Loucy (cell line): ENCODE measurements at regions not wholly inside any gene's neighbourhood (a gene's known extent, or its start where the extent isn't known, plus 50 kb on each side); places are given as distances from the start of the nearest gene placed in this dataset.

Experiments
- EZH2phosphoT487 ChIP-seq: fragments of 200-600 bp; IDR thresholded peaks from 2 replicates; pipeline ENCODE4 v1.6.1; 2018; ENCODE audit warnings: antibody characterized with exemption, mild to moderate bottlenecking, moderate library complexity, borderline replicate concordance
- TF ChIP-seq, protein P1 (sequence below): fragments of 200-600 bp; sonication (generic); conservative IDR thresholded peaks from 2 replicates; pipeline ENCODE4 v1.5.1; 2014; ENCODE audit warnings: mild to moderate bottlenecking, antibody characterized with exemption, low read length

DNA sequence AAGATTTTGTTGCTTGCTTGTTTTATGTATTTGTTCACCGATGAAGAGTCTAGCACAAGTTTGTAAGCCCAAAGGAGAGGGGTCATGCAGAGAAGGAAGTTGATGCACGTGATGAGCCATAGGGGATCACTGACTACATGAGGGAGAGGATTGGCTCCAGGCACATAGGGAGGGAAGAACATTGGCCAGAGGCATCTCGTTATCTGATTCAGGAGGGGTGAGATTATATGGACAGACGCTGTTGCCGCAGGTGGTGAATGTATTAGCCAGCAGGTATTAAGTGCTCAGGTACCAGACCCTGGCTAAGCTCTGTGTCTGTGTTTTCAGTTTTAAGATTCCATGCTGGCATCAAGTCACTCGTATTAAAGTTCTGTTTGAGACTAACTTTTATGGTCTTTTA, 91.8 kb upstream of the CHST9 start:
- TF ChIP-seq, protein P1, sequence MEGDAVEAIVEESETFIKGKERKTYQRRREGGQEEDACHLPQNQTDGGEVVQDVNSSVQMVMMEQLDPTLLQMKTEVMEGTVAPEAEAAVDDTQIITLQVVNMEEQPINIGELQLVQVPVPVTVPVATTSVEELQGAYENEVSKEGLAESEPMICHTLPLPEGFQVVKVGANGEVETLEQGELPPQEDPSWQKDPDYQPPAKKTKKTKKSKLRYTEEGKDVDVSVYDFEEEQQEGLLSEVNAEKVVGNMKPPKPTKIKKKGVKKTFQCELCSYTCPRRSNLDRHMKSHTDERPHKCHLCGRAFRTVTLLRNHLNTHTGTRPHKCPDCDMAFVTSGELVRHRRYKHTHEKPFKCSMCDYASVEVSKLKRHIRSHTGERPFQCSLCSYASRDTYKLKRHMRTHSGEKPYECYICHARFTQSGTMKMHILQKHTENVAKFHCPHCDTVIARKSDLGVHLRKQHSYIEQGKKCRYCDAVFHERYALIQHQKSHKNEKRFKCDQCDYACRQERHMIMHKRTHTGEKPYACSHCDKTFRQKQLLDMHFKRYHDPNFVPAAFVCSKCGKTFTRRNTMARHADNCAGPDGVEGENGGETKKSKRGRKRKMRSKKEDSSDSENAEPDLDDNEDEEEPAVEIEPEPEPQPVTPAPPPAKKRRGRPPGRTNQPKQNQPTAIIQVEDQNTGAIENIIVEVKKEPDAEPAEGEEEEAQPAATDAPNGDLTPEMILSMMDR, result no peak
- no peak for TF ChIP-seq EZH2phosphoT487
